ENCODE measurements at regions not wholly inside any gene's neighbourhood (a gene's known extent, or its start where the extent isn't known, plus 50 kb on each side); places are given as distances from the start of the nearest gene placed in this dataset.

- peak; percentile 19 for DNase-seq
Observed at GRCh38 chr2:160680294-160680693, 186.7 kb upstream of the RBMS1 start.

GRCh38 chr2:160680974-160681373 is 187.4 kb upstream of the RBMS1 start:
- DNase-seq: no peak

DNA sequence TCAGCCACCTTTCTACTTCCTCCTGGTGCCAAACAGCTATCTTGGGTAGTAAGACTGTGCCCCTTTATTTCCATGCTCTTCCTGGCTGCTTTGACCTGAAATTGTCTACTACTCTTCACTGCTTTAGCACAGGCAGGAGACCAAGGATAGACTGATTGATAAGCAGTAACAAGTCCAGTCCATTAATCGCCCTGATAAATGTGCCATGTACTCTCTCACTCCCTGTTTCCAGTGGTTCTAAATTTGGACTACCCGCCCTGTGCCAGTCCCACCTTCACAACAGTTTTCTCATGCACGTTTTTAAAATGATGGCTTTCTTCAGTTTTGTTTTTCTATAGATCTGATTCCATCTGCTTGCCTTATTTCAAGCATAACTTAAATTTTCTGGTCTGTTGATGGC is 189.6 kb upstream of the RBMS1 start:
- DNase-seq: no peak

DNA sequence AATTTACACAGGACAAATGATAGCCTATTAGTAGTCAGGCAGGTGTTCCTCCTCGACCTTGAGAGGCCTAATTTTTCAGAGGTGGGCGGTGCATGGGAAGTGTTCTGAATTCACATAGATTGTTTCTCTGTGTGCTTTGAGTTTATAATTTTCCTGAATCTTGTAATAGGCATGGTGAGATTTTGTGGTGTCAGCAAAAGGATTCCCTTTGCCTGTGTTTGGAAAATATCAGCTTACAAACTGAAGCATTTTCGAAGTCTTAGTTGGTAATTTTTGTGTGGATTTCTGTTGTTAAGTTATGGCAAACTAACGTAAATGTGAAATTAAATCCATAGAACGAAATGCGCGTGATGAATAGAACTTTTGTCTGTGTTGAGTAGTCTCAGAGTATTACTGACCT is 194.0 kb upstream of the RBMS1 start:
- no peak for DNase-seq

- DNase-seq: no peak
Observed at GRCh38 chr2:160689441-160689840, 195.8 kb upstream of the RBMS1 start.

- no peak for DNase-seq
Observed at GRCh38 chr2:160694221-160694620, 200.6 kb upstream of the RBMS1 start.

- no peak for DNase-seq
Observed at GRCh38 chr2:160694631-160695030, 201.0 kb upstream of the RBMS1 start.

DNA sequence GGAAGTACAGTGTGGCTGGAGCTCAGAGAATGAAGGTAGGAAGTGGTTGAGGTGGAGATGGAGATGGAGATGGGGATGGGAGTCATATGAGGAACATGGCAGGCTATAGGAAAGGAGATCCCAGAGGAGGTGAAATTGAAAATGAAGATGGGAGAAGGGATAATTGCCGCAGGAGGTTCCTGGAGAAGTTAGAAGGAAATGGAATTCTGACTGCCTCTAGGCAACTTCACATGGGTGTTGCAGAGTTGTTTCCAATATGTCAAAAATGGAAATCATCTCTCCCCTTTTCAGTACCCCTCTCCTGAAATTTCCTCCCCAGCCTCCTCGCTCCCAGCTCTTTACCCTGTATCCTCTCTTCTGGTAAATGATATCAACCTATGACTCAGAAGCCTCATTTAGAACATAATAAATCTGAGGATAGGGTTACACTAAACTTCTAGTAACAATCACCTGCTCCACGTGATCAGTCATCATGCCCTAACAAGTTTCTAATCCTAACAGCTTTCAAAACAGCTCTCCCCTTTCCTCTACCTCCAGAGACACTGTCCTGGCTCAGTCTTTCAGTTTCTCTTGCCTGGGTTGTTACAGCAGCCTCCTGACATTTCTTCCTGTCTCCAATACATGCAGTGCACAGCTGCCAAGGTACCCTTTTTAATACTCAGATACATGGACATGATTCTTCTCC is 201.9 kb upstream of the RBMS1 start:
- peak; percentile 36 for DNase-seq

DNA sequence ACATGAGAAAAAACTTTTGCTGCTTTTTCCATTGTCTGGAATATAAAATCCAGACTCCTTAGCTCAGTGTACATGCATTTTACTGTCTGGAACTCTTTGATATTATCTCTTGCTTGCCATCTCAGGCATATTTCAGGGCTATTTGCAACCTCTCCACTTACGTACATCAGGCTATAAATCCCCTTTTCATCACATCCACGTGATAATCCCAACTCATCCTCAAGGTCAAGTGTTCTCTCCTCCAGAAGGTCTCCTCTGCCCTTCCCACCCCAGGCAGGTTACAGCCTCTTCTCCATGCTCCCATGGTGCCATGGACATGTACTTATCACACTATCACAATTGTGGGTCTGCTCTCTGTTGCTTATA is 202.5 kb upstream of the RBMS1 start:
- no peak for DNase-seq

- DNase-seq: no peak
Observed at GRCh38 chr2:160697817-160698216, 204.2 kb upstream of the RBMS1 start.

- DNase-seq: peak; percentile 78
Observed at GRCh38 chr2:160700021-160700814, 206.6 kb upstream of the RBMS1 start.

DNA sequence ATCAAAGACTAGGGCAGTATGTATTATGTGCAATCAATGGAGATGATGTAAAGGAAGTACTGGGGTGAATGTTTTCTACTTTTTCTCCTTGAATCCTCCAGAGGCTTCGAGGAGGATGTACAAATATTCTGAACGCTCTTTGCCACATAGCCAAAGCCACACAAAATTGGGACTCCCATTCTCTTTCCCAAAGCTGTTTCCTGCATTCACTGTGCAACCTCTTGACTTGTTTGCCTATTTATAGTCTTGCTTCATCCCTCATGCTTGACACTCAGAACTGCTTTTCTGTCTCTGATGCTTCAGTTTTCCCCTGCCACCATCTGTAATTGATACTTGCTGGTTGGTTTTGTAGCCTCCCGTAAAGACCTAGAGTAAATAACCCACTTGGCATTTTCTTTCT is 208.2 kb upstream of the RBMS1 start:
- no peak for DNase-seq

DNA sequence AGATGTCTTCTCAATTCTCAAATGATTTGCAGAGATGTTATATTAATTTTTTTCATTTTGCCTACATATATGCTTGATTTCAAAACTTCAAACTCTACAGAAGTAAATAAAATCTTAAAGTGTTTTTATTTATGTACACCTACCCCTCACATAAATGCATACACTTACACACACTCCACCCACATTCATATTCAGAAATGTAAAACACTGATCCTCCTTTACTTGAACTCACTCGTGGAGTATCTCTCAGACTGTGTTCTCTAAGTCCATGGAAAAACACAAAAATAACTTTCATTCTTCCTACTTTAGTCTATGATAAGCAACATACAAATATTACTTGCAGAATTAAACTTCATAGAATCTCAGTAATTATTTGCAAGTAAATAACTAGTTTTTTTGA is 209.1 kb upstream of the RBMS1 start:
- DNase-seq: no peak

DNA sequence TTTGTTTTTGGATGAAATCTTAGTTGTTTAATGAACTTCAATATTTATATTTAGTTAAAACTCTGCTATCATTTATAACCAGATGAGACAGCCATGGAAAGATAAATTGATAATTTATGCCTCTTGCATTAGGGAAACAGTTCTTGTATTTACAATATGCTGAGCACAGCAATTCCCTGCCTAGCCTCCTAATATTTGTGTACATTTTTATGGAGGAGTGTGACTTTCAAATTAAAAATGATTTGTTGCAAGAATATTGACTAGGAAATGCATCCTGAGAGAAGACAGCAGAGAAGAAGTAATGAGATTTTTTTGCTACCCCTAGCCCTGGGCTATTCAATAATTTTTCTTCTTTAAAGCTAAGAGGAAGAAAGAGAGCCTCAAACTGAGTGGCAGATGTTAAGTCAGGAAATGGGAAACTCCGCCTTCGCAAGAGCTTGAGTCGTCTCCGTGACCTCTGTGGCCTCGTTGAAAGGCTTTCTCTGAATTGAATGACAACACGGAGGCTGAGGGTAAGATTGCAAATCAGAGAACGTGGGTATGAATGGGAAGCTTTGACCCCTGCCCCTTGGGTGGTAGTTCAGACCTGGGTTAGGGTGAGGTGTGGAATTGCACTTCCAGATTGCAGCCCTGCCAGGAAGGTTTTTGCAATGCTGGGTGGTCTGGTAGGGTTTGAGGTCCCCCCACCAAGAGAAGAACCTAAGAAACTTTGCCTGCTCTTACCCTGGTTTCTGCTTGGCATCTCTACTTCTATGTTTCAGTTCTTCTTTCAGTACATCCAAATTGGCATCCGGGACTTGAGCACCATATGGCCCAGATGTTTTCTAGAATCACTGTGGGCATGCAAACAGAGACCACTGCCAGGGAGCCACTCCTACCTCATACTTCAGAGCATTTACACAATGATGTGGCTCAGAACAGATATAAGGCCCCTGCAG is 210.3 kb upstream of the RBMS1 start:
- no peak for DNase-seq

DNA sequence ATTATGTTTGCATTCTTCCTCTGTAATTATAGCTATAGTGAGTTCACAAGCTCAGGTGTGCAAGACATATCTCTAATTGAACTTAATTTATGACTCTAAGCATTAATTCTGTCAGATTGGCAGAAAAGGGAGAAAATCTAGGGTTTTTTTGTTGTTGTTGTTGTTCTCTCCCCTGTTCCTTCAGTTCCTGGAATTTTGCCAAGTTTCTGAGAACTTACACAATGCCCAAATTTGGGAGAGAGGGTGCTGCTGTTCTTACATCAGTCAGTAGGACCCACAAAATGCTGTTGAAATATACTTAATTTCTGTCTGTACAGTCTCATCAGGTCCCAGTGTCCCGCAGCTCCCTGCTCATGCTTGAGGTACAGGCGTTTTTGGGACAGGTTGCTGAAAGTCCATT is 221.8 kb upstream of the RBMS1 start:
- DNase-seq: no peak

- peak; percentile 83 for DNase-seq
Observed at GRCh38 chr2:160719116-160719515, 225.5 kb upstream of the RBMS1 start.

GRCh38 chr2:160720098-160720497 is 226.5 kb upstream of the RBMS1 start:
- DNase-seq: no peak

- peak; percentile 61 for DNase-seq
Observed at GRCh38 chr2:160721089-160722040, 227.8 kb upstream of the RBMS1 start.

- DNase-seq: no peak
Observed at GRCh38 chr2:160726046-160726445, 232.4 kb upstream of the RBMS1 start.

- peak; percentile 36 for DNase-seq
Observed at GRCh38 chr2:160730296-160730995, 236.8 kb upstream of the RBMS1 start.

DNA sequence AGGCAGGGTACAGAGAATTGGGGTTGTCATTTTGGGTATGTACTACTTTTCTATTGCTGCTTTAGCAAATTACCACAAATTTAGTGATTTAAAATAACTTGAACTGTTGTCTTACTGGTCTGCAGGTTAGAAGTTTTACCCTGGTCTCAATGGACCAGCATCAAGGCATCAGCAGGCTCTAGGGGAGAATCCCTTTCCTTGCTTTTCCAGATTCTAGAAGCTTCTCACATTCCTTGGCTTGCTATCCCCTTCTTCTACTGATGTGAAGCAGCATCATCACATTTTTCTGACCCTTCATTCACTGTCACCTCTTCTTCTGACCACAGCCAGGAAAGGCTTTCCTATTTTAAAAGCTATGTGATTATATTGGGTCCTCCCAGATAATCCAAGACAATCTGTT is 237.8 kb upstream of the RBMS1 start:
- DNase-seq: no peak

DNA sequence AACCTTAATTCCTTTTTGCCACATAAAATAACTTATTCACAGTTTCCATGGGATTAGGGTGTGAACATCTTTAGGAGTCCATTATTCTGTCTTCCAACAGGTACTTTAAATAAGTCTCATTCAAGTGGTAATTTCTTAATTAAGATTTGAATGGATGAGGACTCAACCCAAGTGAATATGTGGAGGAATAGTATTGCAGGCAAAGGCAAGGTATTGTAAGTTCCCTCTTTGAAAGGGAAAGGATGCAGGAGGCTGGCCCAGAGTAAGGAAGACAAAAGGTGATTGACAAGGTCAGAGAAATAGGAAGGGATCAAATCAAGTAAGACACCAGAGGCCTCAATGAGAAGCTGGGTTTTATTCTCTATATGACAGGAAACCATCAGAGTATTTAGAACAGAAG is 238.2 kb upstream of the RBMS1 start:
- DNase-seq: no peak
